ENCODE measurements at regions not wholly inside any gene's neighbourhood (a gene's known extent, or its start where the extent isn't known, plus 50 kb on each side); places are given as distances from the start of the nearest gene placed in this dataset.

DNA sequence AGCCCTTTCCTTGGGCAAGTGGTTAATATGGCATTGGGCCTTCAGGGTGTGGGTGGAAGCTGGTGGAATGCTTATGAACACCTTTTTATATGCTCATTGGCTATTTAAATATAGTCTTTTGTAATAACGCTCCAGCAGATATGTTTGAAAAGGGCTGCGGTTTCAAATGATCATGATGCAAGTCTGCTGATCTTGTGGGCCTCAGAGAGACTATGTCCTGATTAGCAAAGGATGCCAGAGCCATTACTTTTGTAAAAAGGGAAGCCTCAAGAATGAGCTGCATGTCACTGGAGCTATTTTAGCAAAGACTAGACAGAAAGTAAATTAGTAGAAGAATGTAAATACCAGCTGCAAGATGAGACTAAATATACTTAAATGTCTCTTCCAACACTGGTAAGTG lies 200.5 kb downstream of the GXYLT1 start:
- H3K36me3 ChIP-seq: no peaks in the 10 kb centered on the region
- no peak overlapping the region for H3K9ac ChIP-seq (ENCODE audit: low read depth in 2 of 2, low read length in 2 of 2)
- H3K4me3 ChIP-seq: no peak overlapping the region
- no peaks in the 10 kb centered on the region for H3K9me3 ChIP-seq
- H3K27me3 ChIP-seq: no peaks in the 10 kb centered on the region
- TF ChIP-seq, protein P1, sequence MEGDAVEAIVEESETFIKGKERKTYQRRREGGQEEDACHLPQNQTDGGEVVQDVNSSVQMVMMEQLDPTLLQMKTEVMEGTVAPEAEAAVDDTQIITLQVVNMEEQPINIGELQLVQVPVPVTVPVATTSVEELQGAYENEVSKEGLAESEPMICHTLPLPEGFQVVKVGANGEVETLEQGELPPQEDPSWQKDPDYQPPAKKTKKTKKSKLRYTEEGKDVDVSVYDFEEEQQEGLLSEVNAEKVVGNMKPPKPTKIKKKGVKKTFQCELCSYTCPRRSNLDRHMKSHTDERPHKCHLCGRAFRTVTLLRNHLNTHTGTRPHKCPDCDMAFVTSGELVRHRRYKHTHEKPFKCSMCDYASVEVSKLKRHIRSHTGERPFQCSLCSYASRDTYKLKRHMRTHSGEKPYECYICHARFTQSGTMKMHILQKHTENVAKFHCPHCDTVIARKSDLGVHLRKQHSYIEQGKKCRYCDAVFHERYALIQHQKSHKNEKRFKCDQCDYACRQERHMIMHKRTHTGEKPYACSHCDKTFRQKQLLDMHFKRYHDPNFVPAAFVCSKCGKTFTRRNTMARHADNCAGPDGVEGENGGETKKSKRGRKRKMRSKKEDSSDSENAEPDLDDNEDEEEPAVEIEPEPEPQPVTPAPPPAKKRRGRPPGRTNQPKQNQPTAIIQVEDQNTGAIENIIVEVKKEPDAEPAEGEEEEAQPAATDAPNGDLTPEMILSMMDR (IDR thresholded peaks at IDR 0.05): no peak
- no peak for DNase-seq
- no peak overlapping the region for H3K27ac ChIP-seq
- no peaks in the 10 kb centered on the region for H3K4me1 ChIP-seq
- intact Hi-C loops (cut with DNase I): no loop called here

- TF ChIP-seq, protein P1 (IDR thresholded peaks at IDR 0.05): no peak
- intact Hi-C loops (cut with DNase I): no loop called here
- no peak overlapping the region for H3K27ac ChIP-seq
- no peaks in the 10 kb centered on the region for H3K4me1 ChIP-seq
- no peaks in the 10 kb centered on the region for H3K27me3 ChIP-seq
- H3K9ac ChIP-seq (ENCODE audit: low read depth in 2 of 2, low read length in 2 of 2): no peak overlapping the region
- no peak for DNase-seq
- H3K36me3 ChIP-seq: no peaks in the 10 kb centered on the region
- no peaks in the 10 kb centered on the region for H3K9me3 ChIP-seq
- no peak overlapping the region for H3K4me3 ChIP-seq
These were observed 201.0 kb downstream of the GXYLT1 start for GRCh38 chr12:41943671-41944070.

- intact Hi-C loops (cut with DNase I): no loop called here
- Histone ChIP-seq H3K4me3 (no peak overlapping the region), H3K9me3 (no peaks in the 10 kb centered on the region), H3K27me3 (no peaks in the 10 kb centered on the region), H3K4me1 (no peaks in the 10 kb centered on the region), H3K27ac (no peak overlapping the region), H3K9ac (ENCODE audit: low read depth in 2 of 2, low read length in 2 of 2) (no peak overlapping the region), H3K36me3 (no peaks in the 10 kb centered on the region)
- no peak for DNase-seq
- TF ChIP-seq, protein P1 (IDR thresholded peaks at IDR 0.05): no peak
These were observed 202.3 kb downstream of the GXYLT1 start for GRCh38 chr12:41942354-41942753.

- Histone ChIP-seq H3K4me3 (no peak overlapping the region), H3K27ac (no peak overlapping the region), H3K36me3 (no peaks in the 10 kb centered on the region), H3K9me3 (no peaks in the 10 kb centered on the region), H3K4me1 (no peaks in the 10 kb centered on the region), H3K9ac (ENCODE audit: low read depth in 2 of 2, low read length in 2 of 2) (no peak overlapping the region), H3K27me3 (no peaks in the 10 kb centered on the region)
- intact Hi-C loops (cut with DNase I): no loop called here
- TF ChIP-seq, protein P1 (IDR thresholded peaks at IDR 0.05): no peak
- no peak for DNase-seq
These were observed 203.6 kb downstream of the GXYLT1 start for GRCh38 chr12:41941079-41941478.

DNA sequence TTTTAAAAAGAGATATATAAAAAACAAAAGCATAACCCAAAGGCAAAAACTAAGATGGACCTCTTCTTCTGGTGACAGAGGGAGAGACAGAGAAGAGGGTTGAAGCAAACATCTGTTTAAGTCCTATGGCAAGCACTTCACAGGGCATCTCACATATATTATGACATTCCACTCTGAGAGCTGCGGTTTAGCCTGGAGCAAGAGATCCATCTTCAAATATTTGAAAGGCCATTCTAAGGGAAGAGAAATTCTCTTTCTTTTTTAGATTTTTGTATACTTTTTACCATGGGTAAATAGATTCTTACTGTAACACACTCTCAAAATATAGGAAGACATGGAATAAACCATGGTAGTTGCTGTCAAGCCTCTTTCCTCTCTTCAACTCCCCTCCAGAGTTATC lies 204.1 kb downstream of the GXYLT1 start:
- Histone ChIP-seq H3K9me3 (no peaks in the 10 kb centered on the region), H3K27me3 (no peaks in the 10 kb centered on the region), H3K4me3 (no peak overlapping the region), H3K9ac (ENCODE audit: low read depth in 2 of 2, low read length in 2 of 2) (no peak overlapping the region), H3K4me1 (no peaks in the 10 kb centered on the region), H3K36me3 (no peaks in the 10 kb centered on the region), H3K27ac (no peak overlapping the region)
- no peak for DNase-seq
- TF ChIP-seq, protein P1 (IDR thresholded peaks at IDR 0.05): no peak
- intact Hi-C loops (cut with DNase I): no loop called here

- Histone ChIP-seq H3K36me3 (no peaks in the 10 kb centered on the region), H3K9me3 (no peaks in the 10 kb centered on the region), H3K4me1 (no peaks in the 10 kb centered on the region), H3K4me3 (no peak overlapping the region), H3K27me3 (no peaks in the 10 kb centered on the region), H3K9ac (ENCODE audit: low read depth in 2 of 2, low read length in 2 of 2) (no peak overlapping the region), H3K27ac (no peak overlapping the region)
- DNase-seq: no peak
- intact Hi-C loops (cut with DNase I): no loop called here
- TF ChIP-seq, protein P1 (IDR thresholded peaks at IDR 0.05): no peak
These were observed 208.3 kb downstream of the GXYLT1 start for GRCh38 chr12:41936333-41936732.

All from colonic mucosa (tissue), 4 donors.